Mucosa of gallbladder (tissue), 1 donor: ENCODE measurements at regions not wholly inside any gene's neighbourhood (a gene's known extent, or its start where the extent isn't known, plus 50 kb on each side); places are given as distances from the start of the nearest gene placed in this dataset.

Experiments used
- DNase-seq: peaks from one replicate; pipeline ENCODE4 v3.0.0-alpha.2; 2020; ENCODE audit warnings: low spot score
- donor health status: DM: no; HTN: no; CAD: no.

DNA sequence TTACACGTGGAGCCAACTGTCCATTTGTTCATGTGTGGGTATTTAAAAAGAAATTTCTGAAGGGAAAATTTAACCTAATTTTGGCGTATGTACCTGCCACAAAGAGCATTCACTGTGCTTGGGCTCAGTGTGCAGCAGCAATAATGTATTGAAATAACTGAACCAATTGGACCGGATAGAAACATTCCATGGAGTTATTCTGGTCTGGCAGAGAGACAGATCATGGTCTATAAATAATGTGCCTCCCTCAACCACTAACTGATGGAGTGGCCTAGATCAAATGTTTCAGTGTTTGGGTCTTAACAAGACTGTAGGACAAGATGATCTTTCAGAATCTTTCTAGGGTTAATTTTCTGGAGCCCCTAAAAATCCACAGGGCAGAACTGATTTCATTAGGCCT lies 469.7 kb downstream of the PRELID2 start:
- no peak for DNase-seq

DNA sequence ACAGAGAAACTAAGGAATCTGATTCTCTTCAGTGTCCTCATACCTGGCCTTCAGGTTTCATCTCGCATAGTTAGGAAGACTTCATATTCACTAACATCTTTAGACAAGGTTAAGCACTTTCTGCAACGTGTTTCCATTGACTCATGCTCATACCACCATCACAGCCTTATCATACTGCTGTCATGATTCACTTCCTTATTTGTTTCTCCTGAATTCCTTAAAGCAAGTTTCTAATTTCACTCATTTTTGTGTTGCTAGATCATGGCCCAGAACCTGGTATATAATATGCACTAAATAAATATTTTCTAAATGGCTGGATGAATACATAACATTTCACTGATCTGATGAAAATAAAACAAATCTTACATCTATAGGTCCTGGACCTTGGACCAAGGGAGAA lies 472.9 kb downstream of the PRELID2 start:
- no peak for DNase-seq

DNA sequence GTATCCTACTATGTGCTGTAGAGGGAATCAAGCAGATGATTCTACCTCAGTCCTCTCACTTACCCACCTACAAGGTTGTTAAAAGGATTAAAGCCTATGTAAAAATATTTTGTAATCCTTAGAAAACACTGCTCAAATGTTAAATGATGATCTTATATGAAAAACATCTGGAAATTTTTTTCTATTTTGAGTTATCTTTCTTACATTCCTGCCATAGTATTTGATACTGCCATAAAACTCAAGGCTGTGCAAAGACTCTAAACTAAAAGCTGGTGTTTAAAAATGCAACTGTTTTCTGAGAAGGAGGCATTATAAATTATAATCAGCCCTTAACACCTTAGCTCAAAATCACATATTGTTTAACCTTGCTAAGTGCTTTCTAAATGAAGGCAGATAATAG lies 474.2 kb downstream of the PRELID2 start:
- no peak for DNase-seq

DNA sequence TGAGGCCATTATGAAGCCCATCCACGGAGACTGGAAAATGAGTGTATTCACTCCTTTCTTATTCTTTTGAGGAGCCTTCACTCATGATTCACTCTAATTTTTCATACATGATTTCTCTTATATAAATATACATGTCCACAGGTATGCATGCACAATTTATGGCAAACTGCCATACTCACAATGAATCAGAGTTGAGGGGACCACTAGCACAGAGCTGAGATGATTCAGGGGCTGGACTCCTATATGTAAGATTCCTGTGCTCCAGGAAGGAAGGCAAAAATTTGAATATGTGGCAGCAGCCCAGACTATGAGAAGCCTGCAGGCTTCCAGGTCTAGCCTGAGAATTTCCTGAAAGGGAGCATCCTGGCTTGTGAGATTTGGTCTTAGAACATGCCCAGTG lies 484.6 kb downstream of the PRELID2 start:
- DNase-seq, result no peak

DNA sequence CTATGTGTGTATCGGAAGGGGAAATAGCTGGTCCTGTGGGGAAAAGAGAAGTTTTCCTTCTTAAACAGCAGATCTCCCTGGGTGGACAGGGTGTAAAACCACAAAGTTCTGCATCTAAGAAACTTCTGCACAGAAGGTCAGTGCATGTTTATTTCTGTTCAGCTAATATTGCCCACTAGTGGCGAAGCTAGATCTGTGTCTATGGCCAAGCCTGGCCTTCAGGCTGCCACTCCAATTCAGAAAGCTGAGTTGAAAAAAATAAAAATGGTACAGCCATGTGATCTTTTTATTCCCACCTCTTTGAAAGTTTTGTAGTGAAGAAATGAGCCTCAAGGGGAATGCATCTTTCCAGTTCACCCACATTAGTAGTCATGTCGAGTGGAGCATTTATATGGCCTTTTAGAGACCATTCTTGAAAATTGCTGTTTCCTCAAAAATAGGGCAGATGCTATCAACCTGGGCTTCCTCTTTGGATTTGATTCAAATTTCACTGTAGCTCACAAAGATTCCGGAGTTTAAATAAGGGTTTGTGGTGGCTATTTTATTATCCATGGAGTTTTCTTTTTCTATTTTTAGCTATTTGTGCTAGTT lies 488.0 kb downstream of the PRELID2 start:
- DNase-seq, result no peak

DNA sequence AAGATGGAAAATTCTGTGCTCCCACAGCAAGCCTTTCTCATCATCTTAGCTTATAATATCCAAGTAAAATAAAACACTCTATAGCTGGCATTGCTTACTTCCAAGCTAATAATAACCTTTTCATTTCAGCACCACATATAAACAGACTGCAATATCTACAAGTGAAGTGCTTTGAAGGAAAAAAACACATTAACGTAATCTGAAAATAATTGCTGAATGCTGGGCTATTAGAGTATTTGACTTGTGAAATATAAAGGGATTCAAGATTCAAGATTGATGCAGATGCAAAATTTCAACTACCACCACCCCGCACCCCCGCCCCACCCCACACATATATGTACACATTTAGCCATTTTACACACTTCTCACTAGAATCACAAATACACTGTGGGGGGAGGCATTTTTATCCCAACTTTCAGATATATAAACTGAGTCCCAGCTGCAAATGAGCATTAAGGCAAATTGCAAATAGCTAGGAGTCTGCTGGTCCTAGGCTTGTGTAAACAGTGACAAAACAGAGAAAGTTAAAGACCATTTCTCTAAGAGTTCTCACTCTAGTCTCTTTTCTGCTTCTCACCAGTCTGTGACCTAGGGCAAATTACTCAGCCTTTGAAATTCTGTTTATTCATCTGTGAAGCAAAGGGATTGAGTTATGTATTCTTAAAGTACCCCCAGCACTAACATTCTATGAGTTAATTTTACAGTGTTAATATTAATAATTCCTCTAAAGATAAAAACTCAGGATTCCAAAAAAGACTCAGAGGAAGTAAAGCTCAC lies 489.4 kb downstream of the PRELID2 start:
- no peak for DNase-seq

DNA sequence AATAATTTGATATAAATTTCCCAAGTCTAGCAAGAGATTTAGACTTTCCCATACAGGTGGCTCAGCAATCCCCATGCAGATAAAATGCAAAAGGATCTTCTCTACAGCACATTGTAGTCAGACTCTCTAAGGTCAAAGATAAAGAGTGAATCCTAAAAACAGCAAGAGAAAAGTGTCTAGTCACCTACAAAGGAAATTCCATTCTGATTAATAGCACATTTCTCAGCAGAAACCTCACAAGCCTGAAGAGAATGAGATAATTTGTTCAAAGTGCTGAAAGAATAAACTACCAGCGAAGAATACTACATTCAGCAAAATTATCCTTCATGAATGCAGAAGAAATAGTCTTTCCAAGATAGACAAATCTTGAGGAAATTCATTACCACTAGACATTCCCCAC lies 493.3 kb downstream of the PRELID2 start:
- no peak for DNase-seq

DNA sequence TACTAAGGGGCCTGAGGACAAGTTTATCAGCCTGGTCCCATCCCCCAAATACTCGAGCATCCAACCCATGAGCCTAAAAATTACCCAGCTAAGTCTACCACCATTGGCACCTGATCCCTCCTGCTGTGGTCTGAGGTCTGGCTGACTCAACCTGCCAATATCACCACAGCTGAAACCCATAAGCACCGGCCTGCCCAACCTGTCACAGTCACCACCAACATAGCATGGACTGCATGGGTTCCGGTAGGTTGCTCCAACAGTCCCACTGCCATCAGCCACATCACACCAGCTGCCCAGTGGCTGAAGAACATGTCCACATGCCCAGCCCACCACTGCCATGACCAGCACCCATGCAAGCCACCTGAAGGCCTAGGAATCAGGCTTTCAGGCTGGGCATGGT lies 495.0 kb downstream of the PRELID2 start:
- no peak for DNase-seq

DNA sequence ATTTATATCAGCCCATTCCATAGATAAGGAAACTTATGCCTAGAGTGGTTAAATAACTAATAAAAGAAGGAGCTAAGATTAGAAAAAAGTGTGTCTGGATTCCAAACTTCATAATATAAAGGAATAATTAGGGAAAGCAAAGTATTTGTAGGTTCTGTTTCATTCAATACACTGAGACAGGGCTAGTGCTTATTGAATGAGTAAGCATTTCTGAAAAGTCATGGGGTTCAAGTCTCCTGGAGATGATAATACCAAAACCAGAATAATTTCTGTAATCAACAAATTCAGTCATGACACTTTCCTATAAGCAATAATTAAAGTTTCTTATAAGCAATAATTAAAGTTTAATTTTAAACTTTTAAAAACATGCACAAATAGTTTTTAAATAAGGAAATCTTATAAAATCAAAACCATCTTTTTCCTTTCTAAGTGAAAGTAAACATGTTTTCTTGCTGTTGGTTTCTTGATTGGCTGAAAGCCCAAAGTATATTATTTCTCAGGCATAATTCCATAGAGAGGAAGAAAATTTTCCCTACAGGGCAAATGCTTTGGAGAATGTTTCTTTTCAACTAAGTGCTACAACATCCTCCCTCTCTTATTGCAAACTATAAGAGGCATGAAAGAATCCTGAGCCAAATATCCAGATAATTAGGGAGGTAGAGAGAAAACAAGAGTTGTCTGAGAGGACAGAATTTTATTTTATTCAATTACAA lies 510.2 kb downstream of the PRELID2 start:
- DNase-seq, result no peak

DNA sequence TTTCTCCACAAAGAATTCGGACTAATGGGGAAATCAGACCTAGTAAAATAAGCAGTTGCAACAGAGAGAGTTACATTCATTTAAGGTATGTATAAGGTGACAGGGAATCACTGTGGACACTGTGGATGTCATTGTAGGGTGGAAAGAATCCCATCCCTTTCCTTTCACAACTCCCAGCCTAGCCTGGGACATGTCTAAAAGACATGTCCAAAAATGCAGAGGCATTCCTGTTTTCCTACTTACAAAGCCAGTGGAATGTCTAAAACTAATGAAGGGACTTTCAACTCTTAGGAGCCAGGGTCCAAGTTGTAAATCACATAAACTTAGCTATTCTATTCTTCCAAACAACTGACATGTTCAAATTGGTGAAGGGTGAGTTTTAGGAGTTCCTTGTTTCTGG lies 511.0 kb downstream of the PRELID2 start:
- DNase-seq, result no peak

DNA sequence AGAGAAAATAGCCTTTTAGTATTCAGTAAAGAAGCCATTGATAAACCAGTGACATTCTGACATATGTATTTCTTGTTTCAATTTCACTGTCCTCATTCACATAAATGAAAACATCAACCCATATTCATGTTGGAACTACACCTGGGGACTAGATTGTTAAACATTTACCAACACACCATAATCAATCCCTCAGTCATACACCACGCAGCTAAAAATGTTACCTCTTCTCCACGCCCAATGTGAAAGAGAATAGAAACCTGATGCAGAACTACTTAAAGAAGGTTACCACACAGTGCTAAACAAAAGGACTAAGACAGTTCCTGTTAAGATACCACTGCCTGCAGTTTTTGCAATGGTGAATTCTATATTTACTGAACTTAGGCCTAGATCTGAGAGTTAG lies 518.9 kb downstream of the PRELID2 start:
- DNase-seq, result no peak

DNA sequence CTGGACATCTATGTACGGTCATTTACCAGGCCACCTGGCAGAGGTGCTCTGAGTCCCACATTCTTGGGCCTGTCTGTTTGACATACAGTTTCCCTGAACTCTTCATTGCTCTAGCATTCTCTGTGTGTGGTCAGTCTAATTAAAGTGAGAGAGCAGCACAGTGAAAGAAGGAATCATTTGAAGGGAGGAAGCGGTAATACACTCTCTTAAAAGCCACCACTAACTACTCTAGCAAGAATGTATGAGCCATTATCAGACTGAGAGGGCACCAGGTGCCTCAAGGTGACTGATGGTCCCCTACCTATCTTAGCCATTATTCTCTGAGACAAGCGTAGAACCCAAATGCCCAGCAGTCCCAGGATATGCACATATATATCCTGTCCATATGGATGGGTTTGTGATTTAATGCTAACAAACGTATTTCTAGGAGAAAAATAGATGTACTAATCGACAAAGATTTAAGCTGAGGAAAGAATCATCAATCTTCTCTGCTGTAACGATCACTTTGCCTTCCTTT lies 527.2 kb downstream of the PRELID2 start:
- no peak for DNase-seq

DNA sequence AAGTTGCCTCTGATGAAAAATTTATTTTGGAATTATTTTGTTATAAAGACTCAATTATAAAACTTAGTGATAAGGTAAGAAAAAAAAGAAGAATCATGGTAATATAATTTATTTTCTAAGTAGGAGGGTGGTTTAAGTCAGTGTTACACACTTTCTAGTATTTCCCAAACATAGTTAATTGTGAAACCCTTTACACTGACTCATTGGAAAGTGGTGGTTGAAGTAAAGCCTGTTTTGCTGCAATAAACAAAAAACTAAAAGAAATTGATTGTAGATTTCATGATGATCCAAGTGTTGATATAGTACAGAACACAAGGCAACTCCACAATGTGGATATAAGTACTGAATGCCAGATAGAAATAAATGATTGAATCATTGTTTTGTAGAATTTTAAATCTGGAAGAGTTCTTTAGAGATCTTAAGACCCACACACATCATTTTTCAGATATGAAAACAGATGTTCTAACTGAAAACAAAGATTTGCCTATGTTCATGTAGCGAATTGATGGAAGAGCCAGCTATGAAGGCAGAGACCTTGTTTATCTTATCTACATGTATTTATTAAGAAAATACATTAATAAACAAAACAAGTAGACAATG lies 539.8 kb downstream of the PRELID2 start:
- DNase-seq, result no peak

DNA sequence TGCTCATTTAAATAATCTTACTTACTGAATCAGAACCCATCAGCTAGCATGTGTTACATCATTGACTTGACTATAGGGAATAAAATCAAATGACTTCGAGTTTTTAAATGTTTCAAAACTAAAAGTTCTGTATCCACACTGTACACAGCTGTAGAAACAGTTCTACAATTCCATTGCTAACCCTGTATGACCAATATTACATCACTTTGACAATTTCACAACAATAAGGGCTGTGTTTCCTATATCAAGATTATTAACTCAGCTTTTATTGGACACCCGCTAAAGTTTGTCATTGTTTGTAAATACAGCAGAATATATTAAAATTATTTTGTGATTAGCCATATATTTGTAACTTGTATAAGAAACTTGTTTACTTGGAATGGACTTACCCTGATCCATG lies 540.8 kb downstream of the PRELID2 start:
- no peak for DNase-seq

DNA sequence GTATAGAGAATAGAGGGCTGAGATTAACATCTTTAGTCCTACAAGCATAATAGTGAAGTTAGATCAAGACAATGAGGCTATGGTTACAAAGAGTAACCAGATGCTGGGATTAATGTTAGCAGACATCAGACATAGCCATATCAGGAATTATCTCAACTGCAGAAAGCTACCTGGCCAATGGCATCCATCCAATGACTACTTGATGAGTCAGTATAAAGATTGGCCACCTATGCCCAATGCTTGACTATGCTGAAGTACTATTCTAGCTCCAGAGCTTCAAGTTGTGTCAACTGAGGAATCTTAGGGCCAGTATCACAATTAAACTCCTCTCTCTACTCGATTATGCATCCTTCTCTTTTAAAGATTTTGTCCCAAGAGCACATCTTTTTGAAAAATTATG lies 541.4 kb downstream of the PRELID2 start:
- DNase-seq, result no peak

DNA sequence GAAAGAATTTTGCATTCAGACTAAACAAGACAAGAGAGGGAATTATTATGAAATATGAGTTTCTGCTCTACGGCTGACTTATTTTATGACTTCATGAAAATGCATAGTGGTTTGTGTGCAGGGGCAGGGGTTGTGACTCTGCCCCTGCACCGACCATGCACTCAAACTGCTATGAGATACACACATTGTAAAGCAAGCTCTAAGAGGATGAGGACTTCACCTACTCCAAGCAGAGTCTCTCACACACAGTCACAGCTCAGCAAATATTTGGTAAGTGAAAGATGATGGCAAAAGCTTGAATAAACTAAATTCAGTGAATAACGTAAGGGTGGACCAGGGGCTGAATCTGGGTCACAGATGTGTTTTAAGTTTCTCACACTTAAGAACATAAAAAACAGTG lies 542.9 kb downstream of the PRELID2 start:
- no peak for DNase-seq

DNA sequence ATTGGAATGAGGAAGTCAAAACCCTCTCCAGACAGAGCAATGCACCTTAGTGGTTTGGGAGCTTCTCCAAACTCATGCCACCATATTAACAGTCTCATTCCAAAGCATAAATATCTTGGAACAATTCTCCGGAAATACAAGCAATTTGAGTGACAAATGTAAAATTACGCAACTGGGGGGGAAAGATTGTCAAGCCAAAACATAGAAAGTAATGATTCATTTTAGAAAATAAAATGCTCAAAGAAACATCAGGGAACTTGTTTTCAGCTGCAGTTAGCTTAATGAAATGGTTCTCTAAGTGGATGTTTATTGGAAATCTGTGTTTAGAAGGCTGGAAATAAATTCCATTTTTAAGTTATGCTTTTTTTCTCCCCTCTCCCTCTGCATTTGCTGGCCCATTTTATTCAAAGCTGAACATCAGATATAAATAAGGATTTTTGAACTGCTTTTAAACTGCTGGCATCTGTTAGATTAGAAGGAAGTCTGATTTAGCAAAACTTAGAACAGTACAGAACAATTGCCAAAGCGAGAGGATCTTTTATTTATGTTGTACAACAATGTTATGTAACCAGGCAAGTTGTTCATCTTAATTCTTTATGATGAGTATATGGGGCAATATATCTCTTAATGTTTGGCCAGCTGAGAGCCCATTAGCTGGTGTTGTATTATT lies 551.9 kb downstream of the PRELID2 start:
- DNase-seq, result no peak

DNA sequence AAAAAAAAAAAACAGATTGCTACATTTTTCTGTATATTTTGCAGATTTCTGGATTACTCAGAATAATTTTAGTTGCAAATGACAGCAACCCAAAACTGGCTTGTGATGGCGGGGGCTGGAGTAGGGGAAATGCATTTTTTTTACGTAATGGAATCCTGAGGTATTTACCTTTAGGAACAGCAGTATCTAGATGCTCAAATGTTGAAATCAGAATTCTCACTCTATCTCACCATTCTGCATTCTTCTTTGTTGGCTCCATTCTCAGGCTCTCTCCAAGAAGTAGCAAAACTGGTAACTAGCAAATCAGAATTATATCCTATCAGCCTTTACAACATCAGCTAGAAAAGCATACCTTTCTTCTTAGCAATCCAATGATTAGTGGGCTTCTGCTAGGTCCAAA lies 554.3 kb downstream of the PRELID2 start:
- no peak for DNase-seq

DNA sequence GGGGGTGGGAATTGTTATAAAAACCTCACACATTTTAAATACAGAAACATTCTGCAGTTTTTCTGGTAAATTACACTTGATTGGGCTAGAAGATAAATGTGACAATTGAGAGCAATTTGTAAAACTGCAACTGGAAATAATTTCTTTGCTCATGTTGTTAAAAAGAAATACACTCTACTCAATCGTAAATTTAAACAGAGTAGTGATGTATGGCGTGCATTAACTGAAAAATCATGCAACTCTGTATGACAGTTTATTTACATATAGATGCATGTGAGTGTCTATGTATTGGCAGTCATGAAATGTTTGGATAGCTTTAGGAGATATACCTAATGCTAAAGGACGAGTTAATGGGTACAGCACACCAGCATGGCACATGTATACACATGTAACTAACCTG lies 554.9 kb downstream of the PRELID2 start:
- DNase-seq, result no peak

DNA sequence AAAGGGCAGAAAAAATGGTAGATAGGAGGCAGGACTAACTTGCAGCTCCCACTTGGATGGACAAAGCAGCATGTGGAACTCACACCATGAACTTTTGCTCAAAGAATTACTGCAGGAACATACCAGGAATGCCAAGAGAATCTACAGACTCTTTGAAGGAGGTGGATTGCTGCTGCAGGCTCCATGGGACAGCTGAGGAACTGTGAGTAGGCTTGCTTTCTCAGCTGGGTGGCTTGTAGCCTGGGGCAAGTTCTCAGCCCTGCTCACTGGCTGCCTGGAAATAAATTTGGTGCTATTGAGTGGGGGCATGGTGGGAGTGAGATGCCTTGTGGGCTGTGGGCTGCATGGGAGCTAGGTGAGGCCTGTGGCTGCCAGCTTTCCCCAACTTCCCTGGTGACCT lies 574.5 kb downstream of the PRELID2 start:
- no peak for DNase-seq

DNA sequence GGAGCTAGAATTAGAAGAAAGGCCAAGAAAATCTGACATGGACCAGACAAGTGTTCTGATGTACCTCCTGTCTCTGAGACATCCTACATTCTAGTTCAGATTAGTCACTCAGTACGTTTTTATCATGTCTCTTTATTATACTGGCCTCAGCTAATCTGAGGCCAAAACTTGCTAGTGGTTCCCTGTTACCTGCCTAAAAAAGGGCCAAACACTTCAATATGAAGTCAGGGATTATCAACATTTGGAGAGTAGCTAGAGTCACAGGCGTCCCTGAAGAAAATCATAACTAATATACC lies 587.4 kb downstream of the PRELID2 start:
- DNase-seq, result no peak
